Panc1 (cell line): ENCODE measurements at regions not wholly inside any gene's neighbourhood (a gene's known extent, or its start where the extent isn't known, plus 50 kb on each side); places are given as distances from the start of the nearest gene placed in this dataset.

Source experiments
- ATAC-seq: fragments of 200-7000 bp; cut with Tn5 transposase; 2 replicates; pipeline ENCODE4 v1.9.1; 2020; ENCODE audit warnings: mild to moderate bottlenecking, moderate library complexity
- BruUV-seq: library from RNA; stranded (reverse); fragments of 400-500 nt; replicated peaks from 2 replicates; lab custom pipeline; 2021; lab: Mats Ljungman, UMichigan
- CTCF ChIA-PET: fragments of 300-600 bp; sonication (Branson Sonifier 250); formaldehyde crosslinking; loops from one replicate; lab custom pipeline; 2022; ENCODE audit warnings: antibody characterized with exemption; lab: Charles Lee
- POLR2A ChIA-PET: fragments of 300-600 bp; sonication (Branson Sonifier 250); formaldehyde crosslinking; loops from one replicate; lab custom pipeline; 2022; ENCODE audit warnings: antibody characterized with exemption; lab: Charles Lee
- DNase-seq: peaks from one replicate; pipeline ENCODE4 v3.0.0-alpha.2; 2010; ENCODE audit warnings: low read depth, low spot score
- H3K27ac ChIP-seq: 2 replicates; pipeline ENCODE4 v1.5.1; 2011; ENCODE audit warnings: mild to moderate bottlenecking, low read length, inconsistent platforms
- H3K27me3 ChIP-seq: fragments of 200-500 bp; sonication (Bioruptor generic); 2 replicates; pipeline ENCODE4 v1.6.0; 2014; ENCODE audit warnings: low read length, inconsistent platforms; ENCODE audit not compliant: control insufficient read depth, insufficient read depth
- H3K36me3 ChIP-seq: fragments of 200-500 bp; sonication (Bioruptor generic); 2 replicates; pipeline ENCODE4 v1.5.1; 2014; ENCODE audit warnings: inconsistent platforms, mild to moderate bottlenecking, low read length, moderate library complexity; ENCODE audit not compliant: control insufficient read depth, insufficient read depth
- H3K4me1 ChIP-seq: 2 replicates; pipeline ENCODE4 v1.5.1; 2011; ENCODE audit warnings: inconsistent platforms, mild to moderate bottlenecking, low read length, moderate library complexity; ENCODE audit not compliant: control insufficient read depth, insufficient read depth
- H3K4me3 ChIP-seq, 2 experiments: 2 replicates each; pipeline ENCODE4 v1.5.1; 2011 to 2012; ENCODE audit warnings: low read depth in 2 of 2, low read length in 2 of 2, mild to moderate bottlenecking in 2 of 2, inconsistent platforms in 1 of 2, moderate library complexity in 1 of 2
- H3K9me3 ChIP-seq: fragments of 200-500 bp; sonication (Bioruptor generic); 2 replicates; pipeline ENCODE4 v1.5.1; 2014; ENCODE audit warnings: low read depth, mild to moderate bottlenecking, inconsistent platforms, low read length, moderate library complexity; ENCODE audit not compliant: control insufficient read depth, insufficient read depth
- CTCF ChIP-seq: fragments of 450-650 bp; IDR thresholded peaks from 2 replicates; pipeline ENCODE4 v1.5.1; 2017; ENCODE audit warnings: mild to moderate bottlenecking
- POLR2AphosphoS5 ChIP-seq: IDR thresholded peaks from 2 replicates; pipeline ENCODE4 v1.6.1; 2012; ENCODE audit warnings: mild to moderate bottlenecking, low read depth, low read length, moderate library complexity
- REST ChIP-seq, 2 experiments: IDR thresholded peaks; 2 replicates each; pipeline ENCODE4 v1.6.1; 2011 to 2012; ENCODE audit warnings: low read depth in 2 of 2, control low read depth in 1 of 2, low read length in 1 of 2, mild to moderate bottlenecking in 1 of 2, moderate library complexity in 1 of 2; ENCODE audit not compliant: insufficient read depth in 1 of 2
- SIN3A ChIP-seq: IDR thresholded peaks from 2 replicates; pipeline ENCODE4 v1.6.1; 2012; ENCODE audit warnings: low read depth, mild to moderate bottlenecking, low read length, moderate library complexity, borderline replicate concordance; ENCODE audit not compliant: insufficient read depth
- TCF7L2 ChIP-seq: IDR thresholded peaks from 2 replicates; pipeline ENCODE4 v1.6.1; 2011; ENCODE audit warnings: mild to moderate bottlenecking, low read depth, low read length, inconsistent platforms
- in situ Hi-C: cut with HindIII; loops from 2 replicates; pipeline ENCODE4 v1.10.0; 2016; ENCODE audit warnings: low sequenced_read_pairs, low pct_unique_long_range_greater_than_20kb
- intact Hi-C: fragments of 100-400 bp; cut with micrococcal nuclease; formaldehyde crosslinking; loops from one replicate; pipeline ENCODE4 v1.10.0; 2022; ENCODE audit not compliant: unreplicated experiment

- DNase-seq, result no peak
These were observed 153.0 kb downstream of the ADAM29 start for GRCh38 chr4:175071123-175071522.

GRCh38 chr4:175087145-175087544 lies 169.0 kb downstream of the ADAM29 start:
- TF ChIP-seq CTCF (no peak), POLR2AphosphoS5 (no peak), REST (IDR thresholded peaks at IDR 0.05; ENCODE audit: insufficient read depth in 1 of 2, low read depth in 2 of 2, low read length in 1 of 2) (no peak), TCF7L2 (no peak)
- no peak for DNase-seq
- Histone ChIP-seq H3K4me1 (no peaks in the 10 kb centered on the region), H3K27me3 (no peaks in the 10 kb centered on the region), H3K36me3 (no peaks in the 10 kb centered on the region), H3K27ac (no peak overlapping the region), H3K9me3 (no peaks in the 10 kb centered on the region), H3K4me3 (no peak overlapping the region)
- ChIA-PET POLR2A (no interaction called here), CTCF (no interaction called here)
- no TSS peak for BruUV-seq
- intact Hi-C loops (no loop called here), in situ Hi-C loops (no loop called here)
- ATAC-seq, result no peak

More at GRCh38 chr4:175071123-175071522, 153.0 kb downstream of the ADAM29 start:
- H3K4me3 ChIP-seq, result no peak overlapping the region
- H3K4me1 ChIP-seq, result no peaks in the 10 kb centered on the region
- intact Hi-C loops (no loop called here), in situ Hi-C loops (no loop called here)
- no peak for ATAC-seq
- no peak overlapping the region for H3K27ac ChIP-seq
- no TSS peak for BruUV-seq
- ChIA-PET CTCF (no interaction called here), POLR2A (no interaction called here)
- no peak for TF ChIP-seq REST (IDR thresholded peaks at IDR 0.05; ENCODE audit: insufficient read depth in 1 of 2, low read depth in 2 of 2, low read length in 1 of 2)
- TF ChIP-seq TCF7L2, result no peak
- TF ChIP-seq SIN3A, result no peak
- no peak for TF ChIP-seq POLR2AphosphoS5
- TF ChIP-seq CTCF, result no peak
- no peaks in the 10 kb centered on the region for H3K36me3 ChIP-seq
- no peaks in the 10 kb centered on the region for H3K9me3 ChIP-seq
- no peaks in the 10 kb centered on the region for H3K27me3 ChIP-seq
